ENCODE measurements at regions not wholly inside any gene's neighbourhood (a gene's known extent, or its start where the extent isn't known, plus 50 kb on each side); places are given as distances from the start of the nearest gene placed in this dataset.
"Not testable (repeated sequence)": the region's sequence is repeated elsewhere in the genome, so short reads cannot be mapped to it uniquely, and the experiment has no call there.

GRCh38 chr17:63293323-63294075, 152.6 kb downstream of the CYB561 start:
- DNase-seq = no peak

GRCh38 chr17:63294776-63295175, 151.3 kb downstream of the CYB561 start:
- no peak for DNase-seq

GRCh38 chr17:63295288-63295687, 150.8 kb downstream of the CYB561 start:
- DNase-seq = no peak

- no peak for DNase-seq
These were observed 150.1 kb downstream of the CYB561 start for GRCh38 chr17:63295839-63296590.

DNA sequence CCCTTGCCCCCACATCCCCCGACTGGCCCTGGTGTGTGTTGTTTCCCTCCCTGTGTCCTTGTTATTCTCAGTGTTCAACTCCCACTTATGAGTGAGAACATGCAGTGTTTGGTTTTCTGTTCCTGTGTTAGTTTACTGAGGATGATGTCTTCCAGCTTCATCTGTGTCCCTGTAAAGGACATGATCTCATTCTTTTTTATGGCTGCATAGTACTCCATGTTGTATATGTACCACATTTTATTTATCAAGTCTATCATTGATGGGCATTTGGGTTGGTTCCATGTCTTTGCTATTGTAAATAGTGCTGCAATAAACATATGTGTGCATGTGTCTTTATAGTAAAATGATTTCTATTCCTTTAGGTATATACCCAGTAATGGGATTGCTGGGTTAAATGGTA, 147.2 kb downstream of the CYB561 start:
- DNase-seq = not testable (repeated sequence)

- DNase-seq = no peak
These were observed 141.3 kb downstream of the CYB561 start for GRCh38 chr17:63304704-63305261.

DNA sequence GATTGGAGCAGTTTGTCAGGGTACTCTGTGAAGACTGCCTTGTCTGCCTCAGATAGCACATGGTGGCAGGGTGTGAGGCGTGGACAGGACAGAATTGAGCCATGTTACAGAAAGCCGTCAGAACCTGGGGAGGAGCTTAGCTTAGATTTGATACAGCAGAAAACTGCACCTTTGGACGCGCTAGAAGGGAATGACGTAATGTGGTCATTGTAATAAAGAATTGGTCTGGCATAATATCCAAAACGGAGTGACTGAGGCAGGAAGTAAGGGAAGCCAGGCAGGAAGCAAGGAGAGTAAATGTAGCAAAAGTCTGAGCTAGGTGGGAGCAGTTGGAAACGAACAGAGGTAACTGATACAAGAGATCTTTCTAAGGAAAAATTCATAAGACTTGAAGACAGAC, 140.2 kb downstream of the CYB561 start:
- DNase-seq = no peak

DNA sequence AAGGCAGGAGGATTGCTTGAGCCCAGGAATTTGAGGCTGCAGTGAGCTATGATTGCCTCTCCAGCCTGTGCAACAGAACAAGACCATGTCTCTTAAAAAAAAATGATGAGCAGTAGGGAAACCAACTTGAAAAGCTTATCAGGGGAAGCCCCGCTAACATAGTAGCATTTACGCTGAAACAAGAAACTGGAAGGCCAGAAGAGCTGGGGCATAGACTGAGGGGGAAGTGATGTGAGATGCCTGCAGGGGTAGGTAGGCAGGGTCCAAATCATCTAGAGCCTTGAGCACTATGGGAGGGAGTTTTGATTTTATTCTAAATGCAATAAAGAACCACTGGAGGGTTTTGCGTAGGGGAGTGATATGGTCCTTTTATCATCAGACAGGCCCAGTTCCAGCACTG, 139.3 kb downstream of the CYB561 start:
- no peak for DNase-seq

DNA sequence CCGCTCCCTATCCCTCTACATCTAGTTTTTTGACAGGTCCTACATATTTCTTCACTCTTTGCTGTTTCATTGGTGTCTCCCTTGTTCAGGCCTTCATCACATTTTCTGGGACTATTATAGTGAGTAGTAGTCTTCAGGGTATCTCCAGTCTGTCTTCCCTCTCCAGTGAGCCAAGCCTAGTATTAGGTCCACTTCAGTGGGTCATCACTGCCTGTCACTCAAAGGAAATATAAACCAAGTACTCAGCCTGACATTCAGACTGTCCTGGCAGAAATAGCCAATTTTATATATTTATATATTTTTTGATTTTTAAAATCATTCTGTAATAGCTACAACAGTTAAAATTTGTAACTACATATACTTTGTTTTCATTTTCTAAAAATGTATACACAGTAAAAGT, 137.8 kb downstream of the CYB561 start:
- no peak for DNase-seq

DNA sequence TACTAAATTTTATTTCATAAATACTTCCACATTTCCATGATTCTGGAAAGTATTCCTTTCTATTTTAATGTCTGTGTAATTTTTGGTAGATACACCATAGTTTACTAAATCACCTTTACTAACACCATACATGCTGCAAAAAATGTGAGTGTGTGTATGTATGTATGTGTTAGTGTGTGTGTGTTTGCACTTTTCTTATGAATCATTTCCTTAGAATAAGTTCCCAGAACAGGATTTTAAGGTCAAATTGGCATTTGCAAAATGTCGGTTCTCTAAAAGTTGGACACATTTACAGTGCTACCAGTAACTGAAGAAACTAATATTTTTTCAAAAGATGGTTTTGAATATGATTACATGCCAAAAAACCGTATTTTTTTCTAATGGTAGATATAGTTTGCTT, 137.1 kb downstream of the CYB561 start:
- DNase-seq = no peak

DNA sequence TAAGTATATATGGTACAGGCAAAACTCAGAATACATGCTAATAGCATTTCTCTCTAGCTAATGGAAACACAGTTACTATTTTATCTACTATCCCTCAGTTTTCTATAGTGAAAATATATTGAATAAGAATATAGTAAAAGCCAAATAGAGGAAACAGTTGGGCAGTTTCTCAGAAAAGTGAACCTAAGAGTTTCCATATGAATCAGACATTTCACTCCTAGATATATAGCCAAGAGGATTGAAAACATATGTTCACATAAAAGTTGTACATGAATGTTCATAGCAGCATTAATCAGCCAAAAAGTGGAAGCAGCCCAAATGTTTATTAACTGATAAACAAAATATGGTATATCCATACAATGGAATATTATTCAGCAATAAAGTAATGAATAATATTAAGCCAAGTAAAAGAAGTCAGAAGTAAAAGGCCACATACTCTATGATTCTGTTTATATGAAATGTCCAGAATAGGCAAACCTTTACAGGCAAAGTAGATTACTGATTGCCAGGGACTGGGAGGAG, 134.6 kb downstream of the CYB561 start:
- no peak for DNase-seq

DNA sequence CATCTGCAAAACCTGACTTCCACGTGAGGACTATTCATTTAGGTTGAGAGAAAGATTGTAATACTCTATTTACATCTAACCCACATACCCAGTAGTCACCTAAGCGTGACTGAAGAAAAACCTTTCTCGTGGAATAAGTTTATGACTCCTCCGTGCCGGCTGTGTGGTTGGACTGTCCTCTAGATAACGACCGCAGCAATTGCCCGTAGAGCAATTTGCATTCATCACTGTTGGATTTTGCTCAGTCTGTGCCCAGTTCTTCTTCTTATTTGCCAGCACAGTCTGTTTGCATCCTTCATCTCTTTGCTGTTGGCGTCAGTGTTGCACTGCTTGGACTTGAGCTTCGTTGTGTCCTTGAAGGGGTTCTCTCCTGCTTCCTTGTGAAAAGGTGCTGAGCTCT, 131.3 kb downstream of the CYB561 start:
- no peak for DNase-seq

- no peak for DNase-seq
These were observed 130.0 kb downstream of the CYB561 start for GRCh38 chr17:63316100-63316499.

DNA sequence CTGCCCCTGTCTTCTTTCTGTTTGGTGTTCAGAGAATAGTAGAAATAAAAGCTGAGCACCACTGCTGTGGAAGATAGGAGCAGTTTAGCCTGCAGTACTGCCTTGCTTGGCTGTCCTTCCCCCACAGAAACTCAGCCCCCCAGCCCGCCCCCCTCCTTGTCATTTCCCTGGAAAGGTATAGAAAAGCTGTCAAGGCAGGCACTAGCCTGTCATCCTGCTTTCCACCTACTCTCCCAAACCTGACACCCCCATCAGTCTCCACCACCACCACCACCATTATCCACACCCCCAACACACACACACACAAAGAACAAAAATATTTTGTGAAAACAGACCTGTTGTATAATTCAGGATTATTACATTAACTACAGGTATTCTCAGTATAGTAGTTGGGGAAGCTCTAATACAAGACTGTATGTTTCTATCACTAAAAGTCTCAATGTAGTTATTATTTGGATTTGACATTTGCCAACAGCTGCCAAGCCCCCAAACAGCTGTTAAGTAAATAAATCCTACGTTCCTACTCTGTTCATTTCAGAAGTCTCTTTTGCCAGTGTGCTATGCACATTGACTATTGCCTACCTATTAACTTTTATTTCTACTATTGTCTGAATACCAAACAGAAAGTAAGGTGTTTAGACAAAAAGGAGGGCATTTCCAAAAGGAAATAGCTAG, 128.8 kb downstream of the CYB561 start:
- no peak for DNase-seq

- DNase-seq = no peak
These were observed 120.3 kb downstream of the CYB561 start for GRCh38 chr17:63325808-63326207.

- DNase-seq = no peak
These were observed 116.2 kb downstream of the CYB561 start for GRCh38 chr17:63329876-63330275.

- DNase-seq = no peak
These were observed 114.6 kb downstream of the CYB561 start for GRCh38 chr17:63331301-63332061.

DNA sequence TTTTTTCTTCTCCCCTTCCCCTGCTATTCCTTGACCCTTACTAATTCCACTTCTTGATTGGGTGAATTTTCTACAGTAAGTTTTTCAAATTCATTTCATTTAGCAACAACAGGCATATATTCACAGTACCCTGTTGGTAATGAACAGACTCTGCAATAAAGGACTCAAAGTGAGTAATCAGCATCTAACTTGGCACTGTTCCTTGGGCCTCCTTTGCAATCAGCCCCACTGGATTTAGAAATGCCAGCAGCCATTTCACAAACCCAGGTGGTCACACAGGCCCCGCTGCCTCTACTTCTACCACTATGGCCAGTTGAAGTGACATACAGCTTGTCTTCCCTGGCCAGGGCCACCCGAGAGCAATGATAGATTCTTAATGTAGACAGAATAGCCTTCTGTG, 113.8 kb downstream of the CYB561 start:
- DNase-seq = no peak

DNA sequence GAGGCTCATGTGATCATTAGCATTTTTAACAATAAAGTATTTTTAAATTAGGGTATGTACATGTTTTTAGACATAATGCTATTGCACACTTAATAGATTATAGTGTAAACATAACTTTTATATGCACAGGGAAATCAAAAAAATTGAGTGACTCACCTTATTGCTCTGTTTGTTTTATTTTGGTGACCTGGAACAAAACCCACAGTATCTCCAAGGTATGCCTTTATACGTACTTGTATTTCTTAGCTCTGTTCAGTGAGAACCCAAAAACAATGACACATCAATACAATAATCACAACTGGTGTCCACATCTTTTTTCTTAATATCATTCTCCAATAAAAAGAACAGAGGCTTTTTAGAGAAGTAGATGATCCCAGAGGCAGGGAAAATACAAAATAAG, 112.2 kb downstream of the CYB561 start:
- no peak for DNase-seq

DNA sequence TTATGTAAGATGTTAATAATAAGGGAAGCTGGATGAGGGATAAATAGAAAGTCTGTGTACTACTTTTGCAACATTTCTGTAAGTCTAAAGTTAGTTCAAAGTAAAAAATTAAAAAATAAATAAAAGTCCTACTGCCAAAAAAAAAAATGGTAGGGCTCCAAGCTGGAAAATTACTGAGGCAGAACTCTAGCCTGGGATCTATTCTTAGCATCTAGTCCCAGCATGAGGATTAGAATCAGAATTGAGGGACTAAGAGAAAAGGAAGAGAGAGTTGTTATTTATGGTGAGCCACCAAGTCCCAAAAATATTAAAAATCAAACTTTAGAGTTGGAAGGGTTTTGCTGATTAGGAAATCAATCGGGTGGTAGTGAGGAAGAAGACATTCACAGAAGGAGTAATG, 110.3 kb downstream of the CYB561 start:
- DNase-seq = no peak

DNA sequence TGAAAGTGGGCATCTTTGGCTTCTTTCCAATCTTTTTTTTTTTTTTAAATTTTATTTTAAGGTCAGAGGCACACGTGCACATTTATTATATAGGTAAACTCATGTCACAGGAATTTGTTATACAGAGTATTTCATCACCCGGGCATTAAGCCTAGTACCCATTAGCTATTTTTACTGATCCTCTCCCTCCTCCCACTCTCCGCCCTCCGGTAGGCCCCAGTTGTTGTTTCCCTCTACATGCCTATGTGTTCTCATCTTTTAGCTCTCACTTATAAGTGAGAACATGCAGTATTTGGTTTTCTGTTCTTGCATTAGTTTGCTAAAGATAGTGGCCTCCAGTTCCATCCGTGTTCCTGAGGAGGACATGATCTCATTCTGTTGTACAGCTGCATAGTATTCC, 108.5 kb downstream of the CYB561 start:
- DNase-seq = no peak

DNA sequence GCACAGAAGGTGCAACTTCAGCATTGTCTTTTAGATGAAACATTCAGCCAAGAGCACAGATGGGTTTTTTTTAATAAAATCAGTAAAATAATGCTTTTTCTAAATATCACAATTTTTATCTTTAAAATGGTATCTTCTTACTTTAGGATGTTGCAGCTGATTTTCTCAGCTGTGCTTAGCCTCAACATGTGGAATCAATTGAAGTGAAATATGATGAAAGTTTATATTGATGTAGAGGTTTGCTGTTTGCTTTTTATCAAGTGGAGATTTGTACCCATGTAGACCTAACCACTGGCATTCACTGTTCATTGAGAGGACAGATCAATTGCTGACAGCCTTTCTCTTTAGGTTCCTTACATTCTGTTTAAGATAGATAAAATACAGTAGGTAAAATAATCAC, 107.8 kb downstream of the CYB561 start:
- DNase-seq = no peak
